Activated B cell treated with CpG ODN at 0.5 μM for 24 hours (primary cell): ENCODE measurements at regions not wholly inside any gene's neighbourhood (a gene's known extent, or its start where the extent isn't known, plus 50 kb on each side); places are given as distances from the start of the nearest gene placed in this dataset.

ENCODE experiments used
- ATAC-seq: fragments of 200-7000 bp; cut with Tn5 transposase; one replicate; pipeline ENCODE4 v1.10.0; 2021; ENCODE audit warnings: low read depth, mild to moderate bottlenecking, moderate library complexity
- CTCF ChIA-PET: fragments of 350-600 bp; sonication (Branson Sonifier 250); formaldehyde crosslinking; loops from one replicate; lab custom pipeline; 2021; ENCODE audit warnings: antibody characterized with exemption; lab: Charles Lee
- POLR2A ChIA-PET: fragments of 350-600 bp; sonication (Branson Sonifier 250); formaldehyde crosslinking; loops from one replicate; lab custom pipeline; 2021; ENCODE audit warnings: antibody characterized with exemption; lab: Charles Lee
- DNase-seq: peaks from one replicate; pipeline ENCODE4 v3.0.0; 2022
- H3K27ac Mint-ChIP-seq: one replicate; pipeline ENCODE4 v1.8.0; 2020; ENCODE audit warnings: mixed read lengths
- H3K27me3 Mint-ChIP-seq: one replicate; pipeline ENCODE4 v1.8.0; 2021; ENCODE audit warnings: mixed read lengths
- H3K36me3 Mint-ChIP-seq: one replicate; pipeline ENCODE4 v1.8.0; 2021; ENCODE audit warnings: low read depth, mixed read lengths
- H3K4me1 Mint-ChIP-seq: one replicate; pipeline ENCODE4 v1.8.0; 2021; ENCODE audit warnings: mixed read lengths
- H3K4me3 Mint-ChIP-seq: one replicate; pipeline ENCODE4 v1.8.0; 2020; ENCODE audit warnings: mild to moderate bottlenecking, mixed read lengths
- H3K9me3 Mint-ChIP-seq: one replicate; pipeline ENCODE4 v1.8.0; 2020; ENCODE audit warnings: mixed read lengths
- CTCF ChIP-seq: fragments of 200-600 bp; IDR thresholded peaks from one replicate; pipeline ENCODE4 v1.8.0; 2022; ENCODE audit warnings: antibody characterized with exemption, mild to moderate bottlenecking
- intact Hi-C: fragments of 100-400 bp; cut with micrococcal nuclease; formaldehyde crosslinking; loops from one replicate; pipeline ENCODE4 v1.15.1; 2024

- ChIA-PET POLR2A (no interaction called here), CTCF (no interaction called here)
- Mint-ChIP-seq H3K4me3 (no peak overlapping the region), H3K4me1 (no peaks in the 10 kb centered on the region), H3K27me3 (no peaks in the 10 kb centered on the region), H3K27ac (no peak overlapping the region), H3K36me3 (no peaks in the 10 kb centered on the region), H3K9me3 (no peaks in the 10 kb centered on the region)
- no peak for DNase-seq
- ATAC-seq, result no peak
- no peak for TF ChIP-seq CTCF
- intact Hi-C loops, result no loop called here
Observed at GRCh38 chr3:159645874-159646273, 342.8 kb upstream of the IL12A start.

- no peak for ATAC-seq
Observed at GRCh38 chr3:159649951-159650350, 338.7 kb upstream of the IL12A start.

GRCh38 chr3:159650726-159651125 lies 337.9 kb upstream of the IL12A start:
- H3K4me3 Mint-ChIP-seq, result no peak overlapping the region
- ChIA-PET CTCF (no interaction called here), POLR2A (no interaction called here)
- H3K4me1 Mint-ChIP-seq, result no peaks in the 10 kb centered on the region
- no peaks in the 10 kb centered on the region for H3K36me3 Mint-ChIP-seq
- DNase-seq (no peak), ATAC-seq (no peak)
- H3K27ac Mint-ChIP-seq, result no peak overlapping the region
- no peaks in the 10 kb centered on the region for H3K27me3 Mint-ChIP-seq
- no peaks in the 10 kb centered on the region for H3K9me3 Mint-ChIP-seq
- intact Hi-C loops, result no loop called here
- TF ChIP-seq CTCF, result no peak

More at GRCh38 chr3:159649951-159650350, 338.7 kb upstream of the IL12A start:
- H3K4me3 Mint-ChIP-seq, result no peak overlapping the region
- ChIA-PET CTCF (no interaction called here), POLR2A (no interaction called here)
- no peak for TF ChIP-seq CTCF
- intact Hi-C loops, result no loop called here
- no peak overlapping the region for H3K27ac Mint-ChIP-seq
- H3K36me3 Mint-ChIP-seq, result no peaks in the 10 kb centered on the region
- no peaks in the 10 kb centered on the region for H3K9me3 Mint-ChIP-seq
- no peaks in the 10 kb centered on the region for H3K4me1 Mint-ChIP-seq
- DNase-seq, result no peak
- no peaks in the 10 kb centered on the region for H3K27me3 Mint-ChIP-seq

GRCh38 chr3:159652452-159652851 lies 336.2 kb upstream of the IL12A start:
- ChIA-PET CTCF (no interaction called here), POLR2A (no interaction called here)
- DNase-seq (no peak), ATAC-seq (no peak)
- no peaks in the 10 kb centered on the region for H3K9me3 Mint-ChIP-seq
- H3K4me1 Mint-ChIP-seq, result no peaks in the 10 kb centered on the region
- intact Hi-C loops, result no loop called here
- H3K27ac Mint-ChIP-seq, result no peak overlapping the region
- H3K36me3 Mint-ChIP-seq, result no peaks in the 10 kb centered on the region
- no peaks in the 10 kb centered on the region for H3K27me3 Mint-ChIP-seq
- no peak overlapping the region for H3K4me3 Mint-ChIP-seq
- TF ChIP-seq CTCF, result no peak

GRCh38 chr3:159654183-159655134 lies 334.2 kb upstream of the IL12A start:
- ATAC-seq, result no peak
- POLR2A ChIA-PET, result no interaction called here
- intact Hi-C loops, result no loop called here

More at GRCh38 chr3:159654183-159655134, 334.2 kb upstream of the IL12A start:
- DNase-seq, result no peak
- CTCF ChIA-PET, result no interaction called here
- Mint-ChIP-seq H3K4me3 (no peak overlapping the region), H3K27ac (no peak overlapping the region), H3K9me3 (no peaks in the 10 kb centered on the region), H3K27me3 (no peaks in the 10 kb centered on the region), H3K4me1 (no peaks in the 10 kb centered on the region), H3K36me3 (no peaks in the 10 kb centered on the region)
- TF ChIP-seq CTCF, result no peak
